ENCODE measurements at regions not wholly inside any gene's neighbourhood (a gene's known extent, or its start where the extent isn't known, plus 50 kb on each side); places are given as distances from the start of the nearest gene placed in this dataset.
A peak's percentile ranks its signal among the peaks of the same experiment; 100 is the strongest.
"Not testable (repeated sequence)": the region's sequence is repeated elsewhere in the genome, so short reads cannot be mapped to it uniquely, and the experiment has no call there.

DNA sequence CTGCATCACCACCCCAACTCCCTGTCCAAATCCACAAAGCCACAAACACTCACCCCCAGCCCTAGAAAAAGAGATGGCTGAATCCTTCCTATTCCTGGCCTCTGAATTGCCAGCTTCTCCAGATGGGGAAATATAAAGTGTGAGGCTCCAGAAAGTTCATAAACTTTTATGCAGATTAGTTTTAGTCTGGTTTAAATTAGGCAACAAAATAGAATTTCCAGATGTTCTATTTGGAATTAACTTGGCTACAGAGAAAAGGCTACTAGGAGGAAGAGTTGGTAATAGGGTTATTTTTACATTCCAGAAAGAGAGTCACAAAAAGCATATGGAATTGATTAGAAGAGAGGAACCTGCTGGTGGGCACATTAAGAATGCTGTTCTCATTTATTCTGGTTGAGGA, 56.0 kb downstream of the EN1 start:
- DNase-seq (ENCODE audit: low read depth in 2 of 3, low spot score in 2 of 3) = no peak

DNA sequence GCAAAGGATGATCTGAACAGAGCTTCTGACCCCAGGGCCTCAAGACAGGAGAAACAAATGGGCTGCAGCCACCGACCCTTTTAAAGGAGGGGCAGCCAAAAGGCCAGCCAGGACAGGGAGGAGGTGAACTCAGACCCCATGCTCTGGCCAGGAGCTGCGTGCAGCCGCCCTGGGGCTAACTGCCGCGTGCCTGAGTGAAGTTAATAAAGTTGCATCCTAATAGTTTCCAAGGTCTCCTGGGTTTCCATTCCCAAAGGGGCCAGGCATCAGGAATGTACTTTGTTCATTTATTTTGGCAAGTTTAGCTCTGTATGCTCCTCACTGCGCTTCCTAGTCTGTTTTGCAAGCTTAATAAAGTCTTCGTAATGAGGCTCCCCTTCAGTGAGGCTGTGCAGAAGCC, 60.7 kb downstream of the EN1 start:
- no peak for DNase-seq (ENCODE audit: low read depth in 2 of 3, low spot score in 2 of 3)

DNA sequence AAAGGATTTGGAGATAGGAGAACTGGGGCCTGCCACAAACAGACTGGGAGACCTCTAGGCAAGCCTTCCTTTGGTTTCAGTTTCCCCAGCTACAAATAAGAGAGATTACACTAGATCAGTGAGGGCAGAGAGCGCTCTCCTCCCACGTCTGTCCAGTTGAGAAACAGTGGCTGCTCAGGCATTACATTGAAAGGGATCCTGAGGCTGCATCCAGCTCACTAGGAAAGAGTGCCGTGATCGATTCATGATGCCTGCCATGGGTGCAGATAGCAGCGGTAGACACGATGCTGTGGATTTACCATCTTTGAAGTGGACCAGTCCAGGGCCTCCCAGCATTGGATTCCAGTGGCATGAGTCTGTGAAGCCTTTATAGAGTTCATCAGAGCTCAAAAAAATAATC, 62.6 kb downstream of the EN1 start:
- DNase-seq (ENCODE audit: low read depth in 2 of 3, low spot score in 2 of 3) = no peak

GRCh38 chr2:118779362-118779761, 68.1 kb downstream of the EN1 start:
- no peak for DNase-seq (ENCODE audit: low read depth in 2 of 3, low spot score in 2 of 3)

- DNase-seq (ENCODE audit: low read depth in 2 of 3, low spot score in 2 of 3) = peak in 2 of 3 experiments; percentile 2 to 3
Observed at GRCh38 chr2:118774458-118775133, 72.9 kb downstream of the EN1 start.

- no peak for DNase-seq (ENCODE audit: low read depth in 2 of 3, low spot score in 2 of 3)
Observed at GRCh38 chr2:118773826-118774225, 73.6 kb downstream of the EN1 start.

DNA sequence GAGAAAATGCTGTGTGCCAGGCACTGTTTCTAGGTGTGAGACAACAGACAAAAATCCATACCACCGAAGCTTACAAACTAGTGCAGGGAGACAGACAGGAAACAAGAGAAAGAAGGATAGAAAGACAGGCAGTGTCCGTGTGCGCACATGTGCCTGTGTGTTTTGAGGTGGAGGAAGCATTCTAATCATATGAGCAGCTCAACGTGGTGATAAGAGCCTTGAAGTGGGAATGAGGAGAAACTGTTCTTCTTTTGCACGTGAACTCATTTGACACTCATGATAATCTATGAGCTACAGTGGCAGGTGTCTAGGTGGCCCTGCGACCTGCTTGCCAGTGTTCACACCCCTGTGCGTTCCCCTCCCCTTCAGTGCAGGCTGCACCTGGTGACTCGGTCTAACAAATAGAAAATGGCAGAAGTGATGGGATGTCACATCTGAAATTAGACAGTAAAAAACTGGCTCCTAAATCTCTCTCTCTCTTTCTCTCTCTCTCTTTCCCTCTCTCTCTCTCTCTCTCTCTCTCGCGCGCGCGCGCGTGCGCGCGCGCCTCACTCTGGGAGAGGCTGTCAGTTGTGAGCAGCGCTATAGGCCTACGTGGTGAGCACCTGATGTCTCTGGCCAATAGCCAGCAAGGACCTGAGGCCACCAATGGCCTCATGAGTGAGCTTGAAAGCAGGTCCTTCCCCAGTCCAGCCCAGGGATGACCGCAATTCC, 74.8 kb downstream of the EN1 start:
- no peak for DNase-seq (ENCODE audit: low read depth in 2 of 3, low spot score in 2 of 3)

DNA sequence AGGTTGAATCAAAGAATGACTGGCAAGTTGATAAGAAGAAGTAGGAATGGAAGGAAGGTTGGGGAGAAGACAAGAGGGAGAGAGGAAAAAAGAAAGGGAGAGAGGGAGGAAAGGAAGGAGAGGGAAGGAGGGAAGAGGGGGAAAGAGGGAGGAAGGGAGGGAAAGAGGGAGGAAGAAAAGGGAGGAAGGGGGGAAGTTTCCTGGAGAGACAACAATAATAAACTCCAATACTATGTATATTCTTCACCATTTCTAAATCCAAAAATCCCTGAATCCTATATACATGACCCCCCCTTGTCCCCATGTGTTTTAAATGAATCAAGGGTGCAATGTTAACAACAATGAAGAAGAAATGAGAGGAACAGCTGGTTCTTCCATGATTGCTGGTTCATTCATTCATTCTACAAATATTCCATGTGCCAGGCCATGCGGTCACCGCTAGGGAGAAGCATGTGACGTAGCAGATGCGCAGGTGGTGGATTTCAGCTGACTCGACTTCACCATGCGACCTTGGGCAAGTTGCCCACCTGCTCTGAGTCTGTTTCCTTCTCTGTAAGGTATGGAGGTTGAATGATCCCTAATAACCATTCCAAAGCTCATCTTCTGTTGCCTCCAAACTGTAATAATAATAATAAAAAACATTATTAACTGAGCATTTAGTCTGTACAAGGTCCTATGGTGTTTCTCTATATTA, 77.6 kb downstream of the EN1 start:
- DNase-seq (ENCODE audit: low read depth in 2 of 3, low spot score in 2 of 3) = no peak

- DNase-seq (ENCODE audit: low read depth in 2 of 3, low spot score in 2 of 3) = no peak
Observed at GRCh38 chr2:118766871-118767270, 80.6 kb downstream of the EN1 start.

DNA sequence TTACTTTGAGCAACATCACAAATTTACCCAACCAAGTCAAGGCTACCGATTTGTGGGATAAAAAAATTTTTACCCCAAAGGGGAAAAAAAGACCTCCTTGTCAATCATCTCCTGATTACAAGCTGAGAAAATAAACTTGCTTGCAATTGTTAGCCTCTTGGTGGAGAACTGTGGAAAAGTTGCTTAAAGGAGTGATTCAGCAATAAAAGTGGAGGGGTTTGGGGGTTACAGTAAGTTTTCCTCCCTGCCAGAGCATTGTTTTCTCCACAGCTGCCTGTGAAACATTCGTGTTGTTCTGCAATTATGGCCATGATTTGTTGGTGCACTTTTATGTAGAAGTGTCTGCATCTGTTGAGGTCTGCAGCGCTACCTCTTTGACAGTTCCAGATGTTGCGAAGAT, 82.6 kb downstream of the EN1 start:
- no peak for DNase-seq (ENCODE audit: low read depth in 2 of 3, low spot score in 2 of 3)

DNA sequence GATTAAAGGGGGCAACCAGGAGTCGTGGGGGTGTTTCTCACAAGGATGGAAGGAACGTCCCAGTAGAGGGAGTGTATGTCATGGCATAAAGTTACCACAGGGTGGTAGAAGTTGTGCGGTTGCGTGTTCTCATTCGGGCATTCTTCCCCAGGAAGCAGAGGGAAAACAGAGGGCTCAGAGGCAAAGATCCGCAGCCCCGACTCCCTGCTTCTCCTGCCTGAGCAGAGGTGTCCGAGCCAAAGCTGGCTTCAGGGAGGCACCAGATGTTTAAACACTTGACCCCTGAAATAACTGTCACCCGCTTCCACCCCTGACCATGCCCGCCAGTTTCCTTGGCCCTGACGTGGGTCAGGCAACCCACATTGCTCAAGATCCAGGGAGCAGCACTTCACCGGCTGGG, 83.7 kb downstream of the EN1 start:
- DNase-seq (ENCODE audit: low read depth in 2 of 3, low spot score in 2 of 3) = no peak

DNA sequence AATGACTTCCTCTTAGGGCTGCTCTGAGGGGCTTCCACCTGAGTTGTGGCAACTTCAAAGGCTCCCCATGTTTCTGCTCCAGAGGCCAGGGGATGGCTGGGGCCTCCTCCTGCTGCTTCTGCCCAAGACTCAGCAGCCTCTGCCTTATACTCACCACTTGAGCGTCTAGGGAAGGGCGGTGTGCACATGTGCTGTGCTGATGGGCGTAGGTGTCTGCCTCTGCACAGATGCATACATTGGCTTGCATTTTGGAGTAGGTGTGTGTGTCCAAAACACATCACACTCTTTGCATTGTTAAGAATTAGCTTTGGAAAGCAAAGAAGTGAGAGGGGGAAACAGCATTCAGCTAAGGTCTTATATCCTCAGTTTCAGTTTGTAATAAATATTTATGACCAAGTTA, 85.2 kb downstream of the EN1 start:
- DNase-seq (ENCODE audit: low read depth in 2 of 3, low spot score in 2 of 3) = no peak

GRCh38 chr2:118761771-118762170, 85.7 kb downstream of the EN1 start:
- no peak for DNase-seq (ENCODE audit: low read depth in 2 of 3, low spot score in 2 of 3)

GRCh38 chr2:118755901-118756300, 91.5 kb downstream of the EN1 start:
- DNase-seq (ENCODE audit: low read depth in 2 of 3, low spot score in 2 of 3) = no peak

DNA sequence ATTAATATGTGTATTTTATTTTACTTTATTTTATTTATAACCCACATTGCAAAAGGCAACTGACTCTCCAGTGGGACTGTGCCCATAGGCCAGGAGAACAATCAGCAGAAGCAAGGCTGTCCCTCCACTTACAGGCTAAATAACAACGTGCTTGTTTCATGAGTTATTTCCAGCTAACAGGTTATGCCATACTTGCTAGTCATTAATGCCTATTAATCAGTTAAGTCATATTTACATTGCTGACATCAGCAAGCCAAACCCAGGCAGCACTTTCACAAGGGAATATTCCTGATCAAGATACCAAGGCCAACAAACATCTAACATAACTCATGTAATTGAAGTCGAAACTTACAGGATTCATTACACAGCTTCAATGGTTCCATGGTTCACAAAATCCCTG, 92.1 kb downstream of the EN1 start:
- no peak for DNase-seq (ENCODE audit: low read depth in 2 of 3, low spot score in 2 of 3)

GRCh38 chr2:118752762-118753429, 94.6 kb downstream of the EN1 start:
- no peak for DNase-seq (ENCODE audit: low read depth in 2 of 3, low spot score in 2 of 3)

- DNase-seq (ENCODE audit: low read depth in 2 of 3, low spot score in 2 of 3) = no peak
Observed at GRCh38 chr2:118750959-118751565, 96.4 kb downstream of the EN1 start.

DNA sequence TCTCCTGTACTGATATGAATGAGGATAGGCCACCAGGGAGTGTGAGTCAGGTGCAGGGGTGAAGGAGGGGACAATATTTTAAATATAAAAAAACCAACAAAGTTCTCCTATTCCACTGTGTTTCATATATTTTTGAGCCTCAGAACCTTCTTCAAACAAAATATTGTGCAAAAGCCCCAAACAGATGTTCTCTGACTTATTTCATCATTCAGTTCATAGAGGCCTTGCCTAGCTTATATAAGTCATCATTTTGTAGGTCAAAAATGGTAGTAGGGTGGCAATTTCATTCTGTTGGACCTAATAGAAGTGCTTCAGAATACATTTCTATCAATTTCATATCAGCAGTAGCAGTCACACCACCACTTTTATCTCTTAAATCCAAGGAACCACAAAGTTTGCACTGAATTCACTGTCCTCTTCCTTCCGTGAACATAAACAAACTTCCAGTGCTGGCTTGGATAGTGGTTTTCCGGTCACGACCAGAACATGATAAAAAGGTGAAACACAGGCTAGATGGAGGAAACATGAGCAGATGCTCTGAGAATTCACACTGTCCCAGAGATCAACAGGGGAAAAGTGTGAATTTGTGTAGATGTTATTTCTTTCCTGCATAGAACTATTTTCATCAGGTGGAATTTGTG, 99.1 kb downstream of the EN1 start:
- no peak for DNase-seq (ENCODE audit: low read depth in 2 of 3, low spot score in 2 of 3)

DNA sequence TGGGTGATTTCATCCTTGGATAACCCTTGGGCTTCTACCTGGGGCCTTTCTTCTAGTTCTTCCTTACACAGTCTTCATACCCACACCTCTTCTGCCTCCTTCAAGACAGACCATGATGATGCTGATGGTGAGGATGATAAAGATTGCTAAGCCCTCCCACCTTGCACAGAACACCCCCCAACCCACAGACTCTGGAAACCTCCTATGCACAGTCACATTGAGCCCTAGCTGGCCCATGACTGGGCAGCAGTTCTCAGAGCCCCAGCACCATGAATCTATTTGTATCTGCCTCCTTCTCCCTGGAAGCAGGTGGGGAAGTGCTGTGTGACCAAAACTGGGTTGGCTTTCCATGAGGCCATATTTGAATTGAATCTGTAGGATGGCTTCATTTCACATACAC, 99.8 kb downstream of the EN1 start:
- no peak for DNase-seq (ENCODE audit: low read depth in 2 of 3, low spot score in 2 of 3)

GRCh38 chr2:118747066-118747465, 100.4 kb downstream of the EN1 start:
- no peak for DNase-seq (ENCODE audit: low read depth in 2 of 3, low spot score in 2 of 3)

- DNase-seq (ENCODE audit: low read depth in 2 of 3, low spot score in 2 of 3) = not testable (repeated sequence)
Observed at GRCh38 chr2:118744682-118745181, 102.7 kb downstream of the EN1 start.

All from activated CD8-positive, alpha-beta memory T cell treated with anti-CD3 and anti-CD28 coated beads for 48 hours (primary cell).